HG02870 (cell line): ENCODE measurements at regions not wholly inside any gene's neighbourhood (a gene's known extent, or its start where the extent isn't known, plus 50 kb on each side); places are given as distances from the start of the nearest gene placed in this dataset.
"Not testable (repeated sequence)": the region's sequence is repeated elsewhere in the genome, so short reads cannot be mapped to it uniquely, and the experiment has no call there.

ENCODE experiments used
- ATAC-seq: cut with Tn5 transposase; IDR thresholded peaks from one replicate; pipeline ENCODE4 v1.9.1; 2021; ENCODE audit warnings: mild to moderate bottlenecking, moderate library complexity; ENCODE audit not compliant: unreplicated experiment

- ATAC-seq = no peak
Measured at GRCh38 chr4:124133753-124134152, 578.8 kb downstream of the ANKRD50 start.

DNA sequence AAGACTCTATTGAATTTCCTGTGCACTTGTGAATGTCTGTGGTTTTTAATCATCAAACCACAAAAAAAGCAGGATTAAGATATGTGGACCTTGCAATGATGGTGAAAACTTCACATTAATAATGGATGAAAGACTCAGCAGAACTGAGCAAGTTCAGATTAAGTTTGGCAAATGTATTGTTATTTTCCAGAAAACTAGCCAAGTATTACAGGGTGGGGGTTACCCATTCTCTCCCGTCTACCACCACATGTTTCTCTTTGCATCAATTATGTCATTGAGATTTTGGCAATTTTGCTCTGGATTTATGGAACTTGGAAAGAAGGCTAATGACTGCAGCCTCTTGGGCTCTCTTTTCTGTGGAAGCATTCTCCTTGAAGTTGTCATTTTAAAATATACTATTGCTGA is 577.1 kb downstream of the ANKRD50 start:
- ATAC-seq = no peak

DNA sequence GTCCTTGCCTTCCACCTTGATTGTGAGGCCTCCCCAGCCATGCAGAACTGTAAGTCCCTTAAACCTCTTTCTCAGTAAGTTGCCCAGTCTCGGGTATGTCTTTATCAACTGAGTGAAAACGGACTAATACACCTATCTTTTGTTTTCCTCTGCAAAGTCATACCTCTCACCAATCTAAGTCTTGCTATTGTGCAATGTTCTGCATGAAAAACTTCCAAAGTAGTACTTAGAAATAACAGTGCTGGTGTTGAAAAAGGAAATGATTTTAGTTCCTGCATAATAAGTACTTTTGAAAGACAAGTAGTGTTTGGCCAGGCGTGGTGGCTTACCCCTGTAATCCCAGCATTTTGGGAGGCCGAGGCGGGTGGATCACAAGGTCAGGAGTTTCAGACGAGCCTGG is 573.5 kb downstream of the ANKRD50 start:
- no peak for ATAC-seq

- no peak for ATAC-seq
Measured at GRCh38 chr4:124143632-124144031, 568.9 kb downstream of the ANKRD50 start.

- ATAC-seq = no peak
Measured at GRCh38 chr4:124144238-124144654, 568.3 kb downstream of the ANKRD50 start.

DNA sequence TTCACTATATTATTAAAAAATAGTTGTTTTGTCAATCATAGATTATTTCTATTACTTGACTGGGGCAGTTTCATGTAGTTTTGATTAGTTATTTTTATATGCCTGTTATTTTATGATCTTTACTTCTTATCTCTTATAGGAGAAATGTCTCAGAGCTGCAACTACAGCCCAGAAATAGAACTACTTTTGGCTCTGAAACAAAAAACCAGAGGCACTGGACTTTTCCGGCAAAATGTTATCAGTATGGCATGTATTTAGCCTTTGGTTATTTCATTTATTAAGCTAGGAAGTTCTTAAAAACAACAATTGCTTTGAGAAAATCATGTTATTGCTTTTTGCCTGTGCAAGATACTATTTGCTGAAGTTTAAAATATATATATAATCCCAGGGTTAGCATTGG is 566.5 kb downstream of the ANKRD50 start:
- no peak for ATAC-seq

DNA sequence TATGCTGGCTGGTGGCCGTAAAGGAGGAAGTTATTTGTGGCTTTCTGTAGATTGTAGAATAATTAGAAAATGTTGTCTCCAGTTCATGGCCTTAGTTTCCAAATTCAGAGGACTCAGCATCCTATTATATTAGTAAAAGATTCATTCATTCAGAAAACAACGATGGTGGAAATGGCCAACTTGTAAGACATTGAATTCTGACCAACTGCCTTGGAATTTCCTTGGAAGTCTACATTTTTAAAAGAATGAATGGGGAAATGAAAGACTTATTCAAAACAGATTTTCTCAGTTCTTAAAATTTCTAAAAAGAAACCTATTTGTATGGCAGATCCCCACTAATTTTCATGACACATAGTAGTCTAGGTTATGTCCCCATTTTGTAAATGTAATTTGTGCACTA is 561.5 kb downstream of the ANKRD50 start:
- ATAC-seq = no peak

GRCh38 chr4:124152132-124152531 is 560.4 kb downstream of the ANKRD50 start:
- ATAC-seq = no peak

GRCh38 chr4:124155239-124155638 is 557.3 kb downstream of the ANKRD50 start:
- ATAC-seq = no peak

GRCh38 chr4:124157396-124158083 is 555.0 kb downstream of the ANKRD50 start:
- no peak for ATAC-seq

DNA sequence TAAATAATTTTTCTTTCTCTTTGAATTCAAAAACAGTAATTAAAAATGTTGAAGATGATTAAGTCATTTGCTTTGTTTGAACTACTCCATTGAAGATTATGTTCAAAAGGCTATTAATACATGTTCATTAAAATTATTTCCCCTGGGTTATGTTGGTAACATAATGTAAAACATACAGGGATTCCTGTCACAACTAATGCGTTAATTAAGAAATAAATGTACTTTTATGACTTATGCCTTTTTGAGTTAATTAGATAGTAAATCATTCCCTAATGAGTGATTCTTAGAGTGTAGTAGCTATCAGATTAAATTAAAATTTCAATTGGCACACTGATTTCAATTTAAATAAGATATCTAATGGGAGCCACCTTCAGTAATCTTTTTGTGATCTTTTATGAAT is 549.1 kb downstream of the ANKRD50 start:
- no peak for ATAC-seq

DNA sequence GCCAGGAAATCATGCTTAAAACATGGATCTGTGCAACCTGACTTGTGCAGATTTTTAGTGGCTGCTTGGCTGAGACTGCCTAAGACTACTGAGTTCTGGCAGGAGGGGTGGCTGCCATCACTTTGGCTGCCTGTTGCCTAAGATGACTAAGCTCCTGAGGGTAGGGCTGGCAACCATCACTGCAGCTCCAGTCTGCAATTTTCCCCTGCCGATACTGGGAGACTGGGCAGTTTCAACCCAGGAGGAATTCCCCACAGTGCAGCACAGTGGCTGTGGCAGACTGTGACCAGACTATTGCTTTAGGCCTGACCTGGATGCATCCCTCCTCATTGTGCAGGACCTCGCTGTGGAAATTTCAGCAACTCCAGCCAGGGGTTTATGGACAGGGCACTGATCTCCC is 544.9 kb downstream of the ANKRD50 start:
- ATAC-seq = no peak

DNA sequence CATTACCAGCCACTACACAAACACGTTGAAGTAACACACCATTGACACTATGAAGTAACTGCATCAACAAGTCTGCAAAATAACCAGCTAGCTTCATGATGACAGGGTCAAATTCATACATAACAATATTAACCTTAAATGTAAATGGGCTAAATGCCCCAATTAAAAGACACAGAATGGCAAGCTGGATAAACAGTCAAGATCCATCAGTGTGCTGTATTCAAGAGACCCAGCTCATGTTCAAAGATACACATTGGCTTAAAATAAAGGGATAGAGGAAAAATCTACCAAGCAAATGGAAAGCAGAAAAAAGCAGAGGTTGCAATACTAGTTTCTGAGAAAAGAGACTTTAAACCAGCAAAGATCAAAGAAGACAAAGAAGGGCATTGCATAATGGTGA is 543.0 kb downstream of the ANKRD50 start:
- ATAC-seq = not testable (repeated sequence)

DNA sequence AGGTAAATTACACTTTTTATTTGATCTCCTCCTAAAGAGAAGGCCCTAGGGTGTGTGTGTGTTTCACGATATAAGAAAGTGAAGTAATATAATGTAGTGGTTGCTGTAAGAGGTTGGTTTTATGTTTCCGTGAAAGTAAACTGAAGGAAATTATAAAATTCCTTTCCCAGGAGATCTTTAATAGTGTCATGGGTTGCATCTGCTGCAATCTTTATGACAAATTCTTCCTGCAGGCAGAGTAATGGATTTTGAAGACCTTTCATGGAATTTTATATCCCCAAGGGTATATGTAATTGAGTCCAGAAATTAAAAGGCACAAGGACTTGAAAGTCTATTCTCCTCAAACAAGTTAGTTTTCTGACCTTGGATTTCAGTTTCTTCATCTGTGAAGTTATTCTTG is 538.6 kb downstream of the ANKRD50 start:
- no peak for ATAC-seq

GRCh38 chr4:124177647-124178425 is 534.7 kb downstream of the ANKRD50 start:
- ATAC-seq = no peak

DNA sequence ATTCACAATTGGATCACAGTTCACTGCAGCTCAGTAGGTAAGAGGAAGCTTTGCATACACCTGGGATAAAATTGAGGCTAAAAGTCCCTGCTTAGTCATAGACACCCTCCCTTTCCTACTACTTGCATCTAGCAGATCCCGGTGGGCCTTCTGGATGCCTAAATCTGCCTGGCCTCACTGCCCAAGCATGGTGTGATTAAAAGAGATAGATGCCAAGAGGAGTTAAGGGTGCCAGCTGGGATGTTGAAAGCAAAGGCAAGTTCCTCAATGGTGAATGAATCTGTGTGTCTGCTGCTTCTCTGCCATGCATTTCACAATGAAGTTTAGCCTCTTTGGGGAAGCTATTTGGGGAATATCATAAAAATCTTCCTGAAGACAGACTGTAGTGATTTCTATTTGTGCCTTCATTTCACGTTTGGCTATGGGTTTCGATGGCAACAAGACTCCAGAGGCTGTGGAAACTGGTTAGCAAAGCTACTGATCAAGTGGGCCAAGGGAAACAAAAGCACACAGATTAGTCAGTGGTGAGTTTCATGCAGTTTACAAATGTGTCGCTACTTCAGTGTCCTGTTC is 534.0 kb downstream of the ANKRD50 start:
- no peak for ATAC-seq

- ATAC-seq = no peak
Measured at GRCh38 chr4:124179506-124180186, 532.9 kb downstream of the ANKRD50 start.

GRCh38 chr4:124181039-124181438 is 531.5 kb downstream of the ANKRD50 start:
- no peak for ATAC-seq

DNA sequence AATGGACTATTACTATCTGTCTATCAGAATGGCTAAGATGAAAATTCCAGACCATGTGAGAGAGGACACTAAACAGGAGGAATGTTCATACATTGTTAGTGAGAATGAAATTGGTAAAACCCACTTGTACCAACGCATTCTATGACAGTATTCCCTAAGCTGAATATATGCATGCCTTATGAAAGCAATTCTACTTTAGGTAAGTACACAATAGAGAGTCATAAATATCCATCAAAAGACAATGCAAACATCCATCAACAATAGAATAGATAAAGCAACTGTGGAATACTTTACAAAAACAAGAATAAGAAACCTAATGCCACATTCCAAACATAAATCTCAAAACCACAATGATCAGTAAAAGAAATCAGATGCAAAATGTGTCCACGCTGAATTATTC is 529.3 kb downstream of the ANKRD50 start:
- ATAC-seq = no peak

DNA sequence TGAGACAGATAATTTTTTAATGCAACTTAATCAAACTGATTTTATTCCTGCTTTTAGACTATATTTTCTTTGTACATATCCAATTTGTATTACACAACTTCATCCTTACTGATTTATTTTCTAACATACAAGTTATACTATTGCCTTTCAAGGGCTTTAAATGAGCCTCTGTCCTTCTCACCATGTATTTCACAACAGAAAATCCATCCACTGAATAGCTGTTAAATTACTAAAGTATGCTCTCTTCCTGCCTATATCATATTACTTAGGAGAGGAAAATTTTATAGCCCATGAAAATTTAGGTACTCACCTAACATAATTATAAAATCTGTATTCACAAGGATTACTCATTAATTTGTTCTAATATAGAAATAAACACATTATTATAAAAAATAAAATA is 528.6 kb downstream of the ANKRD50 start:
- no peak for ATAC-seq

GRCh38 chr4:124184792-124185191 is 527.7 kb downstream of the ANKRD50 start:
- no peak for ATAC-seq

DNA sequence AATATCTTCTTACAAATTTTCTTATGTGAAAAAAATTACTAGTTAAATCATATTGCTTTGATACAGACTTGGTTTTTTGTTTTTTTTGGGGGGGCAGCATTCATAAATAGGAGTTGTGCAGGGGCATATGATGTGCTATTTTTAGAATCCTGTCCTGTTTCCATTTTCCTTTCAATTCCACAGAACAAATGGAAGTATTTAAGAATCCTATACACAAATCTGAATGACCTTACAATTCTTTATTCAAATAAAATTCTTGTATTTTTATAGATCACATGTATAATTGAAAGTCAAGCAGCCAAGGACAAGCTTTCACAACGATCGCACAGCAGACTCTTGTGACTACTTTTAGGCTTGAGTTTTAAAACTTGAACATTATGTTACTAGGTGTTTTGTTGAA is 523.9 kb downstream of the ANKRD50 start:
- ATAC-seq = no peak
